IMR-90 (cell line): ENCODE measurements at regions not wholly inside any gene's neighbourhood (a gene's known extent, or its start where the extent isn't known, plus 50 kb on each side); places are given as distances from the start of the nearest gene placed in this dataset.

ENCODE experiments used
- ATAC-seq: fragments of 200-7000 bp; cut with Tn5 transposase; 2 replicates; pipeline ENCODE4 v1.9.1; 2020; ENCODE audit warnings: low read depth, mild to moderate bottlenecking, moderate library complexity
- BruUV-seq: library from RNA; stranded (reverse); fragments of 400-500 nt; replicated peaks from 2 replicates; lab custom pipeline; 2021; lab: Mats Ljungman, UMichigan
- CTCF ChIA-PET: fragments of 300-600 bp; formaldehyde crosslinking; extraction: SDS; loops from one replicate; lab custom pipeline; 2021; ENCODE audit warnings: antibody characterized with exemption; lab: Yijun Ruan, JAX
- POLR2A ChIA-PET: fragments of 300-600 bp; sonication (Branson Sonifier 250); formaldehyde crosslinking; loops from one replicate; lab custom pipeline; 2022; ENCODE audit warnings: antibody characterized with exemption; ENCODE audit not compliant: unreplicated experiment; lab: Charles Lee
- DNase-seq: peaks from one replicate; pipeline ENCODE4 v3.0.0; 2013
- H2AFZ ChIP-seq: replicated peaks from 2 replicates; pipeline ENCODE3; 2013; ENCODE audit warnings: low read length, mild to moderate bottlenecking; ENCODE audit not compliant: poor library complexity
- H2AK5ac ChIP-seq: 2 replicates; pipeline ENCODE4 v1.6.1; 2013; ENCODE audit warnings: low read depth, low read length, inconsistent platforms
- H2AK9ac ChIP-seq: replicated peaks from 2 replicates; pipeline ENCODE3; 2013; ENCODE audit warnings: mild to moderate bottlenecking, low read depth, low read length, moderate library complexity; ENCODE audit not compliant: poor library complexity
- H2BK120ac ChIP-seq: 2 replicates; pipeline ENCODE4 v1.6.1; 2013; ENCODE audit warnings: low read depth, low read length, inconsistent platforms
- H2BK15ac ChIP-seq: 3 replicates; pipeline ENCODE4 v1.6.1; 2013; ENCODE audit warnings: low read depth, low read length, inconsistent platforms
- H2BK20ac ChIP-seq: 2 replicates; pipeline ENCODE4 v1.6.1; 2013; ENCODE audit warnings: low read depth, mild to moderate bottlenecking, inconsistent platforms, low read length, moderate library complexity
- H2BK5ac ChIP-seq: 2 replicates; pipeline ENCODE4 v1.6.1; 2013; ENCODE audit warnings: mild to moderate bottlenecking, low read depth, low read length, inconsistent platforms; ENCODE audit not compliant: poor library complexity, severe bottlenecking
- H3K14ac ChIP-seq: replicated peaks from 2 replicates; pipeline ENCODE4 v1.6.1; 2013; ENCODE audit warnings: low read depth, low read length, inconsistent platforms
- H3K18ac ChIP-seq: 2 replicates; pipeline ENCODE4 v1.6.1; 2013; ENCODE audit warnings: low read depth, low read length, control low read depth
- H3K23ac ChIP-seq: 2 replicates; pipeline ENCODE4 v1.6.1; 2013; ENCODE audit warnings: low read depth, low read length, inconsistent platforms
- H3K27ac ChIP-seq: 2 replicates; pipeline ENCODE4 v1.5.1; 2013; ENCODE audit warnings: mild to moderate bottlenecking, control low read depth, low read length; ENCODE audit not compliant: insufficient read depth
- H3K27me3 ChIP-seq: 2 replicates; pipeline ENCODE4 v1.6.1; 2013; ENCODE audit warnings: low read length; ENCODE audit not compliant: control insufficient read depth, insufficient read depth
- H3K36me3 ChIP-seq: 2 replicates; pipeline ENCODE4 v1.6.1; 2013; ENCODE audit warnings: low read length, mixed read lengths; ENCODE audit not compliant: control insufficient read depth, insufficient read depth
- H3K4ac ChIP-seq: 2 replicates; pipeline ENCODE4 v1.6.1; 2013; ENCODE audit warnings: low read depth, low read length, inconsistent platforms
- H3K4me1 ChIP-seq: 2 replicates; pipeline ENCODE4 v1.6.1; 2013; ENCODE audit warnings: low read length, mixed read lengths; ENCODE audit not compliant: control insufficient read depth, insufficient read depth
- H3K4me2 ChIP-seq: 2 replicates; pipeline ENCODE4 v1.6.1; 2013; ENCODE audit warnings: low read depth, mild to moderate bottlenecking, control low read depth, low read length, moderate library complexity
- H3K4me3 ChIP-seq: 2 replicates; pipeline ENCODE4 v1.5.1; 2013; ENCODE audit warnings: low read depth, mild to moderate bottlenecking, control low read depth, low read length, moderate library complexity; ENCODE audit not compliant: insufficient read depth
- H3K56ac ChIP-seq: 2 replicates; pipeline ENCODE4 v1.6.1; 2013; ENCODE audit warnings: low read length, inconsistent platforms; ENCODE audit not compliant: insufficient read depth; ENCODE audit errors: extremely low read depth
- H3K79me1 ChIP-seq, 2 experiments: 2 replicates each; pipeline ENCODE4 v1.6.1; 2013; ENCODE audit warnings: low read length in 2 of 2, inconsistent platforms in 1 of 2, low read depth in 1 of 2
- H3K9ac ChIP-seq: 2 replicates; pipeline ENCODE4 v1.6.1; 2013; ENCODE audit warnings: low read depth, low read length, control low read depth
- H3K9me1 ChIP-seq: 2 replicates; pipeline ENCODE4 v1.6.1; 2013; ENCODE audit warnings: low read length, inconsistent platforms; ENCODE audit not compliant: insufficient read depth
- H3K9me3 ChIP-seq: 2 replicates; pipeline ENCODE4 v1.6.1; 2013; ENCODE audit warnings: low read length; ENCODE audit not compliant: control insufficient read depth, insufficient read depth
- H4K20me1 ChIP-seq: 2 replicates; pipeline ENCODE4 v1.6.1; 2013; ENCODE audit warnings: low read length, inconsistent platforms; ENCODE audit not compliant: insufficient read depth
- H4K5ac ChIP-seq: 2 replicates; pipeline ENCODE4 v1.6.1; 2013; ENCODE audit warnings: mild to moderate bottlenecking, low read depth, low read length, control low read depth
- H4K8ac ChIP-seq, 2 experiments: 2 replicates each; pipeline ENCODE4 v1.6.1; 2013; ENCODE audit warnings: low read depth in 2 of 2, low read length in 2 of 2, control low read depth in 1 of 2, inconsistent platforms in 1 of 2
- H4K91ac ChIP-seq: 2 replicates; pipeline ENCODE4 v1.6.1; 2013; ENCODE audit warnings: low read depth, low read length, inconsistent platforms; ENCODE audit not compliant: insufficient read depth
- BHLHE40 ChIP-seq: fragments of 150-350 bp; IDR thresholded peaks from 2 replicates; pipeline ENCODE4 v1.6.1; 2016; ENCODE audit warnings: mild to moderate bottlenecking, low read depth, low read length
- CEBPB ChIP-seq: IDR thresholded peaks from 2 replicates; pipeline ENCODE4 v1.6.1; 2012; ENCODE audit warnings: low read depth, low read length, improper control_type of control experiment
- CHD1 ChIP-seq: IDR thresholded peaks from 2 replicates; pipeline ENCODE4 v1.6.1; 2012; ENCODE audit warnings: low read depth, low read length, improper control_type of control experiment
- CTCF ChIP-seq: conservative IDR thresholded peaks from 2 replicates; pipeline ENCODE4 v1.5.1; 2012; ENCODE audit warnings: mild to moderate bottlenecking, low read depth, low read length, improper control_type of control experiment
- ELK1 ChIP-seq: fragments of 150-350 bp; IDR thresholded peaks from 2 replicates; pipeline ENCODE4 v1.6.1; 2016; ENCODE audit warnings: low read depth, mild to moderate bottlenecking, low read length, moderate library complexity, borderline replicate concordance
- FOS ChIP-seq: fragments of 150-350 bp; IDR thresholded peaks from 2 replicates; pipeline ENCODE4 v1.6.1; 2016; ENCODE audit warnings: low read depth, low read length
- MAFK ChIP-seq: IDR thresholded peaks from 2 replicates; pipeline ENCODE4 v1.6.1; 2012; ENCODE audit warnings: low read depth, low read length, improper control_type of control experiment
- MAZ ChIP-seq: IDR thresholded peaks from 2 replicates; pipeline ENCODE4 v1.6.1; 2012; ENCODE audit warnings: low read depth, mild to moderate bottlenecking, low read length, improper control_type of control experiment, moderate library complexity, borderline replicate concordance
- MXI1 ChIP-seq: IDR thresholded peaks from 2 replicates; pipeline ENCODE4 v1.6.1; 2012; ENCODE audit warnings: low read depth, mild to moderate bottlenecking, low read length, moderate library complexity, borderline replicate concordance
- NFE2L2 ChIP-seq: fragments of 150-350 bp; IDR thresholded peaks from 2 replicates; pipeline ENCODE4 v1.6.1; 2016; ENCODE audit warnings: low read depth, mild to moderate bottlenecking, low read length
- RAD21 ChIP-seq: IDR thresholded peaks from 2 replicates; pipeline ENCODE4 v1.6.1; 2012; ENCODE audit warnings: low read length, improper control_type of control experiment
- RCOR1 ChIP-seq: IDR thresholded peaks from 2 replicates; pipeline ENCODE4 v1.6.1; 2012; ENCODE audit warnings: mild to moderate bottlenecking, low read length, improper control_type of control experiment; ENCODE audit not compliant: insufficient replicate concordance
- SMC3 ChIP-seq: fragments of 150-350 bp; IDR thresholded peaks from 2 replicates; pipeline ENCODE4 v1.6.1; 2016; ENCODE audit warnings: low read depth, mild to moderate bottlenecking, antibody characterized with exemption, low read length, moderate library complexity
- WGBS, 2 experiments: methylation state at CpG; one replicate each; pipeline versions ENCODE4 v1.1.5 to v1.1.7; 2013; ENCODE audit warnings: missing lambda C conversion rate in 2 of 2; ENCODE audit not compliant: insufficient read length in 1 of 2; ENCODE audit errors: extremely low coverage in 2 of 2; 5-methylcytosine and 5-hydroxymethylcytosine counted together
- dilution Hi-C: fragments of 300-500 bp; cut with HindIII; formaldehyde crosslinking; loops from one replicate; pipeline ENCODE4 v1.14.3; 2018; ENCODE audit warnings: low sequenced_read_pairs; ENCODE audit not compliant: unreplicated experiment
- in situ Hi-C: fragments of 300-500 bp; cut with MboI; formaldehyde crosslinking; loops from 3 replicates; pipeline ENCODE4 v1.14.3; 2019; ENCODE audit warnings: low sequenced_read_pairs, inconsistent platforms, mixed read lengths
- intact Hi-C: fragments of 100-400 bp; cut with micrococcal nuclease; formaldehyde crosslinking; loops from 2 replicates; pipeline ENCODE4 v1.10.0; 2022

GRCh38 chr2:234840336-234840735, 111.5 kb upstream of the SH3BP4 start:
- Histone ChIP-seq H3K4me3 (no peak overlapping the region), H3K9me3 (no peaks in the 10 kb centered on the region), H3K4me1 (peaks cover 22% of the 10 kb centered on the region), H4K5ac (no peak overlapping the region), H3K36me3 (no peaks in the 10 kb centered on the region), H2BK120ac (peak overlapping the region; percentile 81; the same call in 1 of the 2 replicates), H3K4ac (no peak overlapping the region; the same call in 1 of the 2 replicates), H3K27me3 (no peaks in the 10 kb centered on the region), H4K20me1 (no peaks in the 10 kb centered on the region), H3K79me1 (no peaks in the 10 kb centered on the region; a peak in 1 of 4 replicates), H2AFZ (no peak overlapping the region), H2AK5ac (no peak overlapping the region), H3K9me1 (peaks cover 12% of the 10 kb centered on the region), H3K56ac (no peak overlapping the region), H2BK5ac (peak overlapping the region; percentile 9), H3K9ac (no peak overlapping the region), H2BK15ac (no peak overlapping the region), H4K91ac (no peak overlapping the region), H4K8ac (no peak overlapping the region), H3K14ac (no peak overlapping the region), H3K4me2 (no peak overlapping the region), H3K18ac (no peak overlapping the region), H3K23ac (no peak overlapping the region), H2AK9ac (no peak overlapping the region), H2BK20ac (no peak overlapping the region; the same call in 1 of the 2 replicates), H3K27ac (no peak overlapping the region)
- intact Hi-C loops (no loop called here), in situ Hi-C loops (no loop called here), dilution Hi-C loops (no loop called here)
- BruUV-seq = no TSS peak
- ChIA-PET CTCF (no interaction called here), POLR2A (no interaction called here)
- no CpG with 5 or more reads among the region's 5 CpGs for WGBS, 2 experiments
- DNase-seq (peak; percentile 99), ATAC-seq (peak; percentile 95)
- TF ChIP-seq BHLHE40 (0 out of 2 replicates have a peak, but pooled peaks have one; percentile 38), RCOR1 (peak; percentile 30), CTCF (no peak), SMC3 (no peak), FOS (peak; percentile 97), RAD21 (peak; percentile 13; the same call in 1 of the 2 replicates), MXI1 (peak; percentile 62; the same call in 1 of the 2 replicates), CEBPB (no peak), ELK1 (no peak), MAFK (no peak), NFE2L2 (no peak), MAZ (peak; percentile 83; the same call in 1 of the 2 replicates), CHD1 (no peak)
